Right lobe of liver (tissue), 6 donors: ENCODE measurements at regions not wholly inside any gene's neighbourhood (a gene's known extent, or its start where the extent isn't known, plus 50 kb on each side); places are given as distances from the start of the nearest gene placed in this dataset.

Source experiments
- ATAC-seq, 4 donors: fragments of 200-7000 bp; cut with Tn5 transposase; one replicate each; pipeline ENCODE4 v1.9.1; 2020; ENCODE audit warnings: mild to moderate bottlenecking in 4 of 4, moderate library complexity in 4 of 4
- DNase-seq, 3 donors: peaks; one replicate each; pipeline ENCODE4 v3.0.0-alpha.2; 2020
- H3K27ac ChIP-seq, 3 donors: fragments of 200-600 bp; one replicate each; pipeline ENCODE4 v1.8.0; 2022
- H3K27me3 ChIP-seq, 2 donors: fragments of 200-600 bp; one replicate each; pipeline ENCODE4 v1.8.0; 2022
- H3K36me3 ChIP-seq, 4 donors: fragments of 200-600 bp; sonication (generic) in 1 of 4; one replicate each; pipeline versions ENCODE4 v1.5.1 to v1.8.0; 2017 to 2022; ENCODE audit warnings: control low read depth in 1 of 4
- H3K4me1 ChIP-seq, 4 donors: fragments of 200-600 bp; sonication (generic) in 1 of 4; one replicate each; pipeline versions ENCODE4 v1.5.1 to v1.8.0; 2017 to 2022; ENCODE audit warnings: control low read depth in 1 of 4
- H3K4me3 ChIP-seq, 3 donors: fragments of 200-600 bp; one replicate each; pipeline ENCODE4 v1.8.0; 2022
- H3K9me3 ChIP-seq, 4 donors: fragments of 200-600 bp; sonication (generic) in 1 of 4; one replicate each; pipeline versions ENCODE4 v1.5.1 to v1.8.0; 2017 to 2022; ENCODE audit warnings: control low read depth in 1 of 4
- CTCF ChIP-seq, 4 donors: fragments of 200-600 bp in 3 of 4; fragments of 450-650 bp in 1 of 4; IDR thresholded peaks; one replicate each; pipeline versions ENCODE4 v1.5.1 to v1.8.0; 2016 to 2022; ENCODE audit warnings: antibody characterized with exemption in 4 of 4, mild to moderate bottlenecking in 2 of 4
- POLR2A ChIP-seq: fragments of 450-650 bp; IDR thresholded peaks from one replicate; pipeline ENCODE4 v1.6.1; 2017; ENCODE audit warnings: antibody characterized with exemption, mild to moderate bottlenecking
- WGBS: methylation state at CpG from one replicate; pipeline ENCODE4 v1.1.6; 2018; ENCODE audit warnings: low coverage, low lambda C conversion rate; ENCODE audit not compliant: insufficient coverage; ENCODE audit errors: missing lambda C conversion rate; 5-methylcytosine and 5-hydroxymethylcytosine counted together
- intact Hi-C, 2 donors: fragments of 100-400 bp; cut with DNase I; formaldehyde crosslinking; loops; one replicate each; pipeline versions ENCODE4 v1.11.2 to v1.14.1; 2022
- donor health status: DM: no; HTN: yes; CAD: no.
- donor health status: DM: no; HTN: no; CAD: no.
- donor health status: DM: no; HTN: no; CAD: no.
- donor health status: DM: no; HTN: yes; CAD: no.
- donor health status: DM: no; HTN: yes; CAD: no.

- ATAC-seq = peak in 3 of 4 donors; percentile 33 to 65 (median 40)
- TF ChIP-seq CTCF (IDR thresholded peaks at IDR 0.05) = no peak
- no peak for TF ChIP-seq POLR2A
- Histone ChIP-seq H3K4me3 (no peak overlapping the region), H3K36me3 (no peaks in the 10 kb centered on the region), H3K27ac (no peak overlapping the region), H3K9me3 (no peaks in the 10 kb centered on the region), H3K27me3 (no peaks in the 10 kb centered on the region), H3K4me1 (no peaks in the 10 kb centered on the region)
- intact Hi-C loops = no loop called here
- DNase-seq = no peak
- WGBS = no CpG with 5 or more reads among the region's 1 CpG
Measured at GRCh38 chr5:71905834-71906711, 187.0 kb downstream of the CARTPT start.

- DNase-seq = no peak
- Histone ChIP-seq H3K9me3 (no peaks in the 10 kb centered on the region), H3K27ac (no peak overlapping the region), H3K36me3 (no peaks in the 10 kb centered on the region), H3K4me1 (no peaks in the 10 kb centered on the region), H3K27me3 (no peaks in the 10 kb centered on the region), H3K4me3 (no peak overlapping the region)
- 58% methylated on average over 3 of the region's 3 CpGs for WGBS
- ATAC-seq = no peak
- intact Hi-C loops = no loop called here
- no peak for TF ChIP-seq CTCF (IDR thresholded peaks at IDR 0.05)
- no peak for TF ChIP-seq POLR2A
Measured at GRCh38 chr5:71907001-71907588, 188.0 kb downstream of the CARTPT start.

- 55% methylated on average over 4 of the region's 4 CpGs for WGBS
- Histone ChIP-seq H3K9me3 (no peaks in the 10 kb centered on the region), H3K4me3 (no peak overlapping the region), H3K36me3 (no peaks in the 10 kb centered on the region), H3K27me3 (no peaks in the 10 kb centered on the region), H3K4me1 (no peaks in the 10 kb centered on the region), H3K27ac (no peak overlapping the region)
- ATAC-seq (no peak), DNase-seq (no peak)
- intact Hi-C loops = no loop called here
- TF ChIP-seq CTCF (IDR thresholded peaks at IDR 0.05) (no peak), POLR2A (no peak)
Measured at GRCh38 chr5:71907608-71908145, 188.6 kb downstream of the CARTPT start.

- no peak overlapping the region for H3K4me3 ChIP-seq
- ATAC-seq (no peak), DNase-seq (no peak)
- no peaks in the 10 kb centered on the region for H3K4me1 ChIP-seq
- 40% methylated on average over 3 of the region's 3 CpGs for WGBS
- no peak overlapping the region for H3K27ac ChIP-seq
- H3K9me3 ChIP-seq = no peaks in the 10 kb centered on the region
- H3K36me3 ChIP-seq = no peaks in the 10 kb centered on the region
- no peaks in the 10 kb centered on the region for H3K27me3 ChIP-seq
- intact Hi-C loops = no loop called here
- TF ChIP-seq CTCF (IDR thresholded peaks at IDR 0.05) (no peak), POLR2A (no peak)
Measured at GRCh38 chr5:71910741-71911140, 191.7 kb downstream of the CARTPT start.
